Esophagus muscularis mucosa (tissue), 4 donors: ENCODE measurements at regions not wholly inside any gene's neighbourhood (a gene's known extent, or its start where the extent isn't known, plus 50 kb on each side); places are given as distances from the start of the nearest gene placed in this dataset.
A peak's percentile ranks its signal among the peaks of the same experiment; 100 is the strongest.

Experiments
- DNase-seq: peaks from one replicate; pipeline ENCODE4 v3.0.0-alpha.2; 2017; ENCODE audit errors: extremely low spot score
- H3K27ac ChIP-seq, 4 donors: fragments of 200-600 bp; sonication (generic); replicated peaks in 1 of 4; 1 replicate in 3 of 4; 2 replicates in 1 of 4; pipeline ENCODE4 v1.5.1; 2016 to 2019; ENCODE audit warnings: mild to moderate bottlenecking in 1 of 4
- H3K27me3 ChIP-seq, 4 donors: fragments of 200-600 bp; sonication (generic); one replicate each; pipeline versions ENCODE4 v1.5.1 to v1.6.0; 2016 to 2019
- H3K36me3 ChIP-seq, 4 donors: fragments of 200-600 bp; sonication (generic); one replicate each; pipeline ENCODE4 v1.5.1; 2016 to 2019
- H3K4me1 ChIP-seq, 4 donors: fragments of 200-600 bp; sonication (generic); one replicate each; pipeline ENCODE4 v1.5.1; 2016 to 2019
- H3K4me3 ChIP-seq, 4 donors: fragments of 200-600 bp; sonication (generic); 1 replicate in 2 of 4; 2 replicates in 2 of 4; pipeline ENCODE4 v1.5.1; 2016 to 2019; ENCODE audit warnings: mild to moderate bottlenecking in 4 of 4, moderate library complexity in 1 of 4
- H3K9me3 ChIP-seq, 4 donors: fragments of 200-600 bp; sonication (generic); 1 replicate in 3 of 4; 2 replicates in 1 of 4; pipeline ENCODE4 v1.5.1; 2016 to 2019
- CTCF ChIP-seq, 3 experiments: fragments of 200-600 bp in 2 of 3; fragments of 450-650 bp in 1 of 3; sonication (generic) in 2 of 3; IDR thresholded peaks; one replicate each; pipeline ENCODE4 v1.5.1; 2017 to 2019; ENCODE audit warnings: antibody characterized with exemption in 3 of 3, mild to moderate bottlenecking in 2 of 3, moderate library complexity in 1 of 3
- EP300 ChIP-seq: sonication (generic); formaldehyde crosslinking; IDR thresholded peaks from one replicate; pipeline ENCODE4 v1.6.1; 2017; ENCODE audit warnings: antibody characterized with exemption
- POLR2A ChIP-seq: fragments of 450-650 bp; IDR thresholded peaks from one replicate; pipeline ENCODE4 v1.6.1; 2017; ENCODE audit warnings: antibody characterized with exemption, moderate library complexity, mild to moderate bottlenecking, low read depth
- POLR2AphosphoS5 ChIP-seq, 2 donors: sonication (generic); formaldehyde crosslinking; IDR thresholded peaks; one replicate each; pipeline ENCODE4 v1.6.1; 2017; ENCODE audit warnings: antibody characterized with exemption in 2 of 2
- WGBS: methylation state at CpG from one replicate; pipeline ENCODE4 v1.1.5; 2018; 5-methylcytosine and 5-hydroxymethylcytosine counted together
- intact Hi-C: fragments of 100-400 bp; cut with DNase I; formaldehyde crosslinking; loops from one replicate; pipeline ENCODE4 v1.15.1; 2023

- H3K4me3 ChIP-seq, result no peak overlapping the region
- TF ChIP-seq EP300, result no peak
- intact Hi-C loops, result no loop called here
- no peaks in the 10 kb centered on the region for H3K36me3 ChIP-seq
- H3K27me3 ChIP-seq, result no peaks in the 10 kb centered on the region
- peaks cover 59 to 100% (median 97%) of the 10 kb centered on the region in 4 donors for H3K4me1 ChIP-seq
- peak overlapping the region; percentile 62 to 90 (median 84) for H3K27ac ChIP-seq
- 55% methylated on average over 2 of the region's 2 CpGs for WGBS
- no peaks in the 10 kb centered on the region for H3K9me3 ChIP-seq
- DNase-seq, result peak; percentile 72
These were observed 185.8 kb upstream of the IL12A start for GRCh38 chr3:159802864-159803263.

GRCh38 chr3:159803459-159803858 lies 185.2 kb upstream of the IL12A start:
- no peaks in the 10 kb centered on the region for H3K27me3 ChIP-seq
- peak overlapping the region; percentile 62 to 90 (median 84) for H3K27ac ChIP-seq
- H3K4me3 ChIP-seq, result no peak overlapping the region
- H3K9me3 ChIP-seq, result no peaks in the 10 kb centered on the region
- peaks cover 59 to 100% (median 97%) of the 10 kb centered on the region in 4 donors for H3K4me1 ChIP-seq
- intact Hi-C loops, result no loop called here
- H3K36me3 ChIP-seq, result no peaks in the 10 kb centered on the region
- peak; percentile 50 for DNase-seq
- TF ChIP-seq POLR2AphosphoS5 (IDR thresholded peaks at IDR 0.05), result no peak
- no peak for TF ChIP-seq CTCF (IDR thresholded peaks at IDR 0.05)
- no peak for TF ChIP-seq POLR2A
- no peak for TF ChIP-seq EP300
- 56% methylated on average over 3 of the region's 3 CpGs for WGBS

- intact Hi-C loops, result loop anchor here (2.0 to 5.0 kb wide), 3 partner anchors 40 to 197 kb away; no protein-coding TSS in a partner anchor
- Histone ChIP-seq H3K36me3 (no peaks in the 10 kb centered on the region), H3K27me3 (no peaks in the 10 kb centered on the region), H3K27ac (peak overlapping the region; percentile 62 to 90 (median 84)), H3K9me3 (no peaks in the 10 kb centered on the region), H3K4me1 (peaks cover 45 to 88% (median 85%) of the 10 kb centered on the region in 4 donors), H3K4me3 (peak overlapping the region in 2 of 4 donors; percentile 9 to 22)
- peak; percentile 59 for TF ChIP-seq EP300
- TF ChIP-seq CTCF (IDR thresholded peaks at IDR 0.05), result peak; percentile 82 to 91 (median 89)
- peak; percentile 54 to 72 for TF ChIP-seq POLR2AphosphoS5 (IDR thresholded peaks at IDR 0.05)
- no peak for TF ChIP-seq POLR2A
- DNase-seq, result peak; percentile 92
- 20% methylated on average over 5 of the region's 5 CpGs for WGBS
These were observed 183.8 kb upstream of the IL12A start for GRCh38 chr3:159804726-159805410.

GRCh38 chr3:159805411-159805772 lies 183.2 kb upstream of the IL12A start:
- no peak for DNase-seq
- 71% methylated on average over 1 of the region's 1 CpG for WGBS
- Histone ChIP-seq H3K36me3 (no peaks in the 10 kb centered on the region), H3K4me3 (no peak overlapping the region), H3K4me1 (peaks cover 41 to 82% (median 82%) of the 10 kb centered on the region in 4 donors), H3K27me3 (no peaks in the 10 kb centered on the region), H3K27ac (peak overlapping the region; percentile 62 to 90 (median 84)), H3K9me3 (no peaks in the 10 kb centered on the region)
- TF ChIP-seq POLR2AphosphoS5 (IDR thresholded peaks at IDR 0.05) (no peak), EP300 (no peak), POLR2A (no peak), CTCF (IDR thresholded peaks at IDR 0.05) (no peak)
- intact Hi-C loops, result loop anchor here (2.0 to 5.0 kb wide), 3 partner anchors 41 to 197 kb away; no protein-coding TSS in a partner anchor

- TF ChIP-seq EP300 (no peak), POLR2AphosphoS5 (IDR thresholded peaks at IDR 0.05) (no peak), CTCF (IDR thresholded peaks at IDR 0.05) (no peak), POLR2A (no peak)
- peak overlapping the region; percentile 62 to 90 (median 84) for H3K27ac ChIP-seq
These were observed 182.2 kb upstream of the IL12A start for GRCh38 chr3:159806412-159806811.

More at GRCh38 chr3:159806412-159806811, 182.2 kb upstream of the IL12A start:
- intact Hi-C loops, result loop anchor here (2.0 to 5.0 kb wide), 2 partner anchors 196 to 546 kb away; no protein-coding TSS in a partner anchor
- WGBS, result 46% methylated on average over 5 of the region's 5 CpGs
- Histone ChIP-seq H3K9me3 (no peaks in the 10 kb centered on the region), H3K4me1 (peaks cover 32 to 76% (median 74%) of the 10 kb centered on the region in 4 donors), H3K27me3 (no peaks in the 10 kb centered on the region), H3K4me3 (no peak overlapping the region), H3K36me3 (no peaks in the 10 kb centered on the region)
- DNase-seq, result peak; percentile 90
